GM12873 (cell line): ENCODE measurements at regions not wholly inside any gene's neighbourhood (a gene's known extent, or its start where the extent isn't known, plus 50 kb on each side); places are given as distances from the start of the nearest gene placed in this dataset.

Source experiments
- CTCF ChIP-seq: IDR thresholded peaks from 2 replicates; pipeline ENCODE4 v1.5.1; 2012; ENCODE audit warnings: low read depth, mild to moderate bottlenecking, moderate library complexity, low read length, control low read depth; ENCODE audit not compliant: insufficient read depth; ENCODE audit errors: missing control alignments

DNA sequence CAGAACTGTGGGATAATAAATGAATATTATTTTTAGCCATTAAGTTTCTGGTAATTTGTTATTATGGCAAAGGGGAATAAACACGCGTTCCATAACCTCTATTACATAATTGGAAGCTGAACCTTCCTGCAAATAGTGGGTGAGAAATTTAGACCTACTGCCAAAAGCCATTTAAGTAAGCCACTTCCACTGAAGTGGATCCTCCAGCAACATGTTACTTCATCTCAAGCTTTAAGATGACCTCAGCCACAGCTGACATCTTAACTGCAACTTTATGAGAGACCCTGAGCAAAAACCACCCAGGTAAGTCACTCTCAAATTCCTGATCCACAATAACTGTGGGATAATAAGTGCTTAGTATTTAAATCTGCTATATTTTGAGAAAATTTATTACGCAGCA lies 1048.6 kb downstream of the FAM133A start:
- TF ChIP-seq CTCF, result no peak

DNA sequence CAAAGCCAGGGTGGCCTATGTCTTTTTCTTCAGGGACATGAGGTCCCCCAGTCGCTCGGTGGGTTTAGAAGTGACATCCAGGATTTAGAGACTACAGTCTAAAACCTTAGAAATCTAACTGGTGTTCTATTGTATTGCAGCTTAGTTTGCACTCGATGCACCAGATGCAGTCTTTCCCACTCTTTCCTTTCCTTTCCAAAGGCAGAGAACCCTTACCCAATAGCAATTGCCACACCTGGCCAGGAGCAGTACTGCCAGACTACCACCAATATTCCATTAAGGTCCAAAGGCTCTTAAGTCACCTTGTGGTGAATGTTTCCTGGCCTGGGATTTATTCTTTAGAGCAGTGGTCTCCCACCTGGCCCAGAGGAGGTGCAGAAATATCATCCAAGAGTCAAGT lies 1068.8 kb downstream of the FAM133A start:
- no peak for TF ChIP-seq CTCF

DNA sequence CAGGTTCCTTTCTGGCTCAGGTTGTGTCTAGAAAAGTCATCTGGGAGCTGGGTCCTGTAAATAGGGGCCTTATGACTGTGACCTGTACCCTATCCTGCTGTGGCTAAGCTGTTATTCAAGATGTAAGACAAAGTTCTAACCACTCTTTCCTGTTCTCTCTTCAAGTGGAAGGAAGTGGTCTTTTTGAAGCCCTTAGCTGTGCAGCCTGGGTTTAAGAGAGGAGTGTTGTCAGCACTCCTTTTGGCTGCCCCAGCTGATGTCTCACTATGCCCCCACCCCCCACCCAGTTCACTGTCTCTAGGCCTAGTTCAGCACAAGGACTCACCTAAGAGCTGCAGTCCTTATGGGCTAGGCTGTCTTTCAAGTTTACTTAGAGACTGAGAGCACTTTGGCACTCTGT lies 1069.5 kb downstream of the FAM133A start:
- no peak for TF ChIP-seq CTCF

GRCh38 chrX:94744786-94745185 lies 1070.8 kb downstream of the FAM133A start:
- no peak for TF ChIP-seq CTCF

GRCh38 chrX:94751611-94752010 lies 1077.6 kb downstream of the FAM133A start:
- peak; percentile 15 for TF ChIP-seq CTCF

DNA sequence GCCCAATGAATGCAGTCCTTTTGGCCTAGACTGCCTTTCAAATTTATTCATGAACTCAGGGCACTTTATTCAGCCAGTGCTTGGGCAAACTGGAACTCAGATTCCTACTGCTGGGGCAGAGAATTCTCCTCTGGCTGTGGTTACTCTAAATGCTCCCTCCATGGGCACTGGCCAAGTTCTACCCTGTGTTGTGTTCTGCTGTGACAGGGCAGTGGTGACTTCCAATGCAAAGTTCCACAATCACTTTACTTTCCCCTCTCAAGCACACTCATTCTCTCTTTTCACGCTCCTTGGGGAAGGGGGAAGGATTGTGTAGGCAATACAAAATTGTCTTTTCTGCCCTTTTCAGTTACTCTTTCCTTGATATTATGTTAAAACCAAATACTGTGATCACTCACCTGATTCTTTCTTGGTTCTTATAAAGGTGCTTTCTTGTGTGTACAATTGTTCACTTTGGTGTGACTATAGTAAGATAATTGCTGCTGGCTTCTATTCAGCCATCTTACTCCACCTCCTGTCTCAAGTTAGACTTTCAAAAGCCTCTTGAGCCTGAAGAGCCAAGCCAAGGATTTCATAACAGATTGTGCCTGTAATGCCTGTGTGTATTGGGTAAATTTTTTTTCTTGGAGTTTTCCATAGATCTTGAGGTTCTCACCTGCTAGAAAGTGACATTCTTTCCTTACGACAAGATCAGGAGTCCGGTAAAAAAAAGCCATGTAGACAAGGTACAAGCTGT lies 1078.6 kb downstream of the FAM133A start:
- TF ChIP-seq CTCF, result no peak

DNA sequence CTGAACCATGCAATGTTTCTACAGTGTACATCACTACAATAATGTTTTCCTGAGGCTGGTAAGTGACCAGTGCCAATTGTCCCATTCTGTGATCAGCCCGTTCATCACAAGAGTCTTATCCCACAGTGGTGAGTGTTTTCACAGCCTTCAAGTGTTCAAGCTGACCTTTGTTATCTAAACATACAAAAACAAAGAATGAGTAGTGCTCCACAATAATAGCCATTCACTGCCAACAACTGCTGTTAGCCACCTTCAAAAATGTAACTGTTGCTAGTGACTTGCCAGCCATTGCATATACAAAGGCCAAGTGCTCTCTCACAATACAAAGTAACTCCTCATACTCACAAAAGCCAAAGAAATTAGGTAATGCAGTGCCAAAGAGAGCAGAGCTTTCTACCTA lies 1084.1 kb downstream of the FAM133A start:
- no peak for TF ChIP-seq CTCF
